SK-N-SH (cell line): ENCODE measurements at regions not wholly inside any gene's neighbourhood (a gene's known extent, or its start where the extent isn't known, plus 50 kb on each side); places are given as distances from the start of the nearest gene placed in this dataset.

ENCODE experiments used
- CTCF ChIP-seq: fragments of 200-600 bp; sonication (generic); IDR thresholded peaks from 2 replicates; pipeline ENCODE4 v1.6.1; 2017; ENCODE audit warnings: antibody characterized with exemption, mild to moderate bottlenecking, moderate library complexity
- EP300 ChIP-seq, 2 experiments: IDR thresholded peaks; 2 replicates each; pipeline versions ENCODE4 v1.4.0 to v1.6.1; 2012; ENCODE audit warnings: borderline replicate concordance in 1 of 2, low read depth in 1 of 2, low read length in 1 of 2
- EZH2phosphoT487 ChIP-seq: fragments of 200-600 bp; sonication (generic); IDR thresholded peaks from 2 replicates; pipeline ENCODE4 v1.6.1; 2017; ENCODE audit warnings: low read depth, mixed run types, mild to moderate bottlenecking, antibody characterized with exemption, moderate library complexity, borderline replicate concordance
- FOSL2 ChIP-seq: IDR thresholded peaks from 2 replicates; pipeline ENCODE4 v1.4.0; 2012; ENCODE audit warnings: low read depth, mild to moderate bottlenecking, moderate library complexity, borderline replicate concordance
- FOXJ3 ChIP-seq: sonication (generic); formaldehyde crosslinking; IDR thresholded peaks from 2 replicates; pipeline ENCODE4 v1.5.1; 2020; ENCODE audit warnings: mild to moderate bottlenecking, missing genetic modification reagents
- FOXM1 ChIP-seq: IDR thresholded peaks from 2 replicates; pipeline ENCODE4 v1.4.0; 2012; ENCODE audit warnings: low read depth, mild to moderate bottlenecking
- GATA2 ChIP-seq: sonication (generic); formaldehyde crosslinking; IDR thresholded peaks from 2 replicates; pipeline ENCODE4 v1.5.0; 2020; ENCODE audit warnings: mild to moderate bottlenecking, missing genetic modification reagents
- PBX3 ChIP-seq: IDR thresholded peaks from 2 replicates; pipeline ENCODE4; 2012
- POLR2AphosphoS5 ChIP-seq: IDR thresholded peaks from 2 replicates; pipeline ENCODE4 v1.6.1; 2012; ENCODE audit warnings: low read depth, low read length
- REST ChIP-seq: IDR thresholded peaks from 2 replicates; pipeline ENCODE4 v1.6.1; 2012; ENCODE audit warnings: mild to moderate bottlenecking, low read depth, low read length, moderate library complexity
- RFX5 ChIP-seq: IDR thresholded peaks from 2 replicates; pipeline ENCODE4 v1.6.1; 2012; ENCODE audit warnings: mild to moderate bottlenecking, improper control_type of control experiment, low read length
- TAF1 ChIP-seq: IDR thresholded peaks from 2 replicates; pipeline ENCODE4 v1.6.1; 2012; ENCODE audit warnings: low read depth, mild to moderate bottlenecking, low read length, moderate library complexity, borderline replicate concordance
- USF2 ChIP-seq: fragments of 150-350 bp; IDR thresholded peaks from 2 replicates; pipeline ENCODE4 v1.6.1; 2017; ENCODE audit warnings: antibody characterized with exemption, low read length, low read depth, borderline replicate concordance
- ZBTB33 ChIP-seq: IDR thresholded peaks from 2 replicates; pipeline ENCODE4 v1.4.0; 2012; ENCODE audit warnings: low read depth, borderline replicate concordance

- TF ChIP-seq RFX5 (no peak), REST (no peak), EZH2phosphoT487 (no peak), CTCF (no peak), PBX3 (no peak), EP300 (IDR thresholded peaks at IDR 0.05; ENCODE audit: borderline replicate concordance in 1 of 2, low read depth in 1 of 2, low read length in 1 of 2) (no peak), ZBTB33 (no peak), FOXM1 (no peak), GATA2 (no peak), TAF1 (no peak), POLR2AphosphoS5 (no peak), USF2 (no peak), FOXJ3 (CRISPR knock-in tag) (no peak), FOSL2 (no peak)
These were observed 76.4 kb upstream of the TRPM1 start for GRCh38 chr15:31177951-31178350.
